ENCODE measurements at regions not wholly inside any gene's neighbourhood (a gene's known extent, or its start where the extent isn't known, plus 50 kb on each side); places are given as distances from the start of the nearest gene placed in this dataset.

DNA sequence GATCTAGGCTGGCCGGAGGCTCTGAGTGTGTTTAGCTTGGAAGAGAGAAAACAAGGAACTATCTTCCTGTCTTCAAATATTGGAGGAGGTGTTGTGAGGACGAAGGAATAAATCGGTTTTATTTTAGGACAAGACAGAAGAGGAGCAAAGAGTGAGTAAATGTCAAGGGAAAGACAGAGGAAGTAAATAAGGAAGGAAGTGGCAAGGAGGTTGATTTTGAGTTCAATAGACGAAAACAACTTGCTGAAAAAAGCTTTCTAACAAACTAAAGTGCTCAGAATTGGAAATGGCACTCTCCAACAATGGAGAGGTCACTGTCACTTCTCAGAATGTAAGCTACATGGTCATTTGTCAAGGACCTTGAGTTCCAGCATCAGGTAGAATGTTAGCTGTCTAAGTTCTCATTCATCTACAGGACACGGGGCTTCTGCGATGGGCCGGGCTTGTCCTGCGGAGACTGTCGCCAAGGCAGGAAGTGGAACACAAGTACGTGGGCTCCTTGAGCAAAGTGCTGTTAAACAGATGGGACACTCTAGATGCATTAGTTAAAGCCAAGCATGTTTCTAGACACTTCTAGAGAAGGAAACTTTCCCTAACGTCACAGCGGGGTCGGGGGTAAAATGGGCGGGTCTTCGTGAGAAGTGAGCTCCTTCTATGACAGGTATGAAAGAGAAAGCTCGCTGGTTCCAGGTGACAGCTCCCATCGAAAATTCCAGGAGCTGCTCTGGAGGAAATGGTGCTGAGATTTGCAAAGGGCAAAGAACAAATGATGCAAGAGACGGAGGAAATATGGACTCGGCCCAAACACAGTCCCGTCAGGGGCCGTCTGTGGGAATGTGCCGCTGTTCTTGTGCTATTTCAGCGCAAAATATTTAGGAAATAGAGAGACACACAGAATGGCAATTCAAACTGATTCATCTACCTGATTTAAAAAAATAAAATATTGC, 103.9 kb upstream of the UBL3 start:
- no peak for DNase-seq (ENCODE audit: low spot score)

DNA sequence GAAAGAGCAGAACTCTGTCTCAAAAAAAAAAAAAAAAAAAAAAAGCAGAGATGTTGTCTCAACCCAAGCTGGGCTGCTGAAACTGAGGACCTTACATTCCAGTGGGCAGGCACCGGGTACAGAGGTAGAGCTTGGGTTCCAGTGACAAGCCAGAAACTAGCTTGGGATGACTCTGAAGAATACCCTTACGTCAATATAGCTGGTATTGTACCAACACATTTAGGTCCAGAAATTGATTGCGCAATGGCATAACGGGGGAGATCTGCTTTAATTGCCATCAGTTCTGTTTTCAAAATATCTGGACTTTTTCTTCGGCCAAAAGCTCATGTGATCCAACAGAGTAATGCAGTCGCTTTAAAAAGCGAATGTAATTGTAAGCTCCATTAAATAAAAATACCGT, 103.1 kb upstream of the UBL3 start:
- no peak for DNase-seq (ENCODE audit: low spot score)

DNA sequence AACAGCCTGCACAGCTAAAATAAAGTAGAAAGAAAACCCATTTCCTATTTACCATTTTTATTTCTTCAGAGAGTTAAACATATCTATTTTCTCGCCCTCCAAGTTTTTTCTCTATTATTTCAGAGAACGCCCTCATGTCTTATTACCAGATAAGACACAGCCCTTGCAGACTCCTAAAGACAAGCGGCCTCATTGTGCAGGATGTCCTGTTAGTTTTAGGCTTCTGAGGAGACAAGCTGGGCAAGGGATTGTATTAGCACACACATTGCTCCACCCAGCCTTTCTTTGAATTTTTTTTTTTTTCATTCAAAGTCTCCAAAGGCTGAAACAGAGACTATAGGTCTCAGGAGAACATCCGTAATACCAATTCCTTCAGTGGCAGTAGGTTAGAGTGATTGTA, 101.8 kb upstream of the UBL3 start:
- no peak for DNase-seq (ENCODE audit: low spot score)

DNA sequence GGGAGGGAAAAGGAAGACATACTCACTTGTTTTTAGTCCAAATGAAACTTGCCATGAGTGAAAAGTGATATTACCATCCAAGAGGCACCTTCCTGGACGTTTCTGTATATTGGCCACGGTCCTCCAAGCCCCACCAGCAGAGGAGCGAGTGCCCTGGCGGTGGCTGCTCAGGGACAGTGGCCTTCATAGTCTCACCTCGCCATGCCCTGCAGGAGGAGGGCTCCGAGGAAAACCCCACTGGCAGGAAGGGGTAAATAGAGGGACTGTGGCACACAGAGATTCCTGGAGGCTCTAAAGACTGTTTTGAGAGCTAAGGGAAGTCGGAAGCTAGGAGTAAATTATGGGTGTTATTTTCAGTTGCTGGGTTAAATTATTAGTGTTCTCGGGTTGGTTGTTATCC, 98.4 kb upstream of the UBL3 start:
- no peak for DNase-seq (ENCODE audit: low spot score)

DNA sequence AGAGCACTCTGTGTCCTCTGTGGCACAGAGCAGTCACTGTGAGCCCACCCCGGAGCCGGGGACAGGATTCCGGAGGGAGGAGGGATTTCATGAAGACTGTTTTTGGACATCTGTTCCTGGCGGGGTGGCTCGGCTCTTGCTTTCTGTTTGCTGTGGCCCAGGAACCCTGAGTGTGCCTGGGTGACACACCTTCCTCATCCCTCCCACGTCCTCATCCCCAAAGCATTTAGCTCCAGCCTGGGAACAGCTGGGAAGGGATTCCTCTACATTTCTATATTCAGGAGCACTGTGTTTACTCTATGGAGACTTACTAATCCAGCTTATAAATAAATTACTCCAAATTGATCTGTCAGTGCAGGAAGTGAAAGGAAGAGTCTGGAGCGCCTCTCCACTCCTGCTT, 97.8 kb upstream of the UBL3 start:
- DNase-seq (ENCODE audit: low spot score), result peak; percentile 49

DNA sequence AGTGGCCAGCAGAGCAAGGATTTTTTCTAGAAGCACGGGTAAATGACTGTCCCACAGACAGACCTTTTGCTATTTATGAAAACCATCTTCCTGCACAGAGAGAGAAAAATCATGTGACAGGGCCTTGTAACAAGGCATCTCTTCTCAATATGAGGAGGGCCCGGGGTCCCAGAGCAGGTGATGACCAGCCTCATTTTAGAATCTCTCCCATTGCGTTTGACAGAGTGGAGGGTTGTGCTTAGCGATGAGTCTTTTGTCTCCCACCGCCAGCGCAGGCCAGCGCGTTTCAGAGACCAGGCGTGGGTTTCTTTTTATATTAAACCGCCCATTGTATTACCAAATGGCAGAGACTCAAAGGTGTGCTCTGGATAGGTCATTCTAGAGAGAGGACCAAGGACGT, 97.4 kb upstream of the UBL3 start:
- no peak for DNase-seq (ENCODE audit: low spot score)

DNA sequence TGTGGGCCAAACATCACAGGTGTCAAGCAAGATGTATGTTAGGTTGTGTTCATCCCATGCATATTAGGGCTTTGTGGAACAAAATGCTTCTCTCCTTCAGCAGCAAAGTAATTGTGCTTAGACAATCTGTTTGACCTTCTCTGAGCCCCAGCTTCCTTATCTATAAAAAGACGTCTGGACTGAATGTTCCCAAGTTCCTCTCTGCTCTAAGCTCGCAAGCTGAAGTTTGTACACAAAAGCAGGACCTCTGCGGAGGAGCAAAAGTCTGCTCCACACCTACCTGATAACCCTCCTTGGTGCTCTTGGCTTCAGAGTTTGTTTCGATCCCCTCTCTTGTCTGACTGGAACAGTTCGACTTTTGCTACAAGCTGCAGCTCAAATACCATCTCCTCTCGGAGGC, 95.7 kb upstream of the UBL3 start:
- no peak for DNase-seq (ENCODE audit: low spot score)

DNA sequence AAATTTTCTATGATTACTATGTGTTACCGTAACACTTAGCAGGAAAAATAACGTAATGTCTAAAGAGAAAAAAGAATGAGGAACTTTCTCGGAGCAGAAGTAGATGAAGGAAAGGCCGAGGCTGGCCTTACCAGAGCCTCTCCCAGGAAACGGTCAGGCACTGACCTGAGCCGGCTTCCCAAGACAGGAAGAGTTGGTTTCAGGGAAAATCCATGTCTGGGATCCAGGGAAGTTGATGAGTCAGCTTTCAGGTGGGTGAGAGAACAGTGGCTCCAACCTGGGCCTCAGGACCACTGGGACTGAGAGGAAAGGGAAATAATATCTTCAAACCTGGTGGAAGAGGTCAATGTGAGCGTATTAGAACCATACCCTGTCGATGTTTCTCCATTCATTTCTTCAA, 93.3 kb upstream of the UBL3 start:
- no peak for DNase-seq (ENCODE audit: low spot score)

DNA sequence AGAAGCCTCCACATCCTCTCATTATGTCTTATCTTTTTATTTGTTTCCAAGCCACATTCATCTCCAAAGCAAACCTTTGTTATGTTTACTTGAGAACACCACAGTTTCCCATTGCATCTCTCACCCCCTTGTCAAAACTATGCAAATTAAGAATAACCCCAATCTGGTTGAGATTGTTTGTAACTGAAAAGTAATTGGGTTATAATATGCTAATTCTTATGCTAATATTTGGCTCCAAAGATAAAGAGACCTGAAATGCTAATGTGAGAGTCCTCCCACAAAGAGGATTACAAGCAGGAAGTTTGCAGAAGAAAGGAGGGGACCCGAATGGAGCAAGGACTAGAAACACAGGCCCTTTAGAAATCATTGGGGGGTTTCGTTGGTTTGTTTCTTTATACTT, 92.9 kb upstream of the UBL3 start:
- DNase-seq (ENCODE audit: low spot score), result no peak

DNA sequence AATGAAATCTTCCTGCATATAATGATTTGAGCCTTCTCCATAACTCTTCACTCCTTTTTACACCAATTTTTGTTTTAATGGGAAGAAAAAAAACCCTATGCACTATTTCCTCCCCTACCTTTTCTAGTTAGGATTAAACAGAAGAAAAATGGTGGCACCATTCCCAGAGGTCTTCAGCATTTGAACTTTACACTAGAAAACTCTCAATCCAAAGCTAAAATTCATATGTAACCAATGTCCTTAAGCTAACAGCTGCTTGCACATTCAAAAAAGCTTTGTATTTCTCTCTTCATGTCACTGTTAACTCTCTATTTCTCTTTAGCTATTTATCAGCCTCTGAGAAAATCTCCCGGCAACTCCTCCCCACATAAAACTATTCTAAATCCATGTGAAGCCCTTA, 90.3 kb upstream of the UBL3 start:
- no peak for DNase-seq (ENCODE audit: low spot score)

DNA sequence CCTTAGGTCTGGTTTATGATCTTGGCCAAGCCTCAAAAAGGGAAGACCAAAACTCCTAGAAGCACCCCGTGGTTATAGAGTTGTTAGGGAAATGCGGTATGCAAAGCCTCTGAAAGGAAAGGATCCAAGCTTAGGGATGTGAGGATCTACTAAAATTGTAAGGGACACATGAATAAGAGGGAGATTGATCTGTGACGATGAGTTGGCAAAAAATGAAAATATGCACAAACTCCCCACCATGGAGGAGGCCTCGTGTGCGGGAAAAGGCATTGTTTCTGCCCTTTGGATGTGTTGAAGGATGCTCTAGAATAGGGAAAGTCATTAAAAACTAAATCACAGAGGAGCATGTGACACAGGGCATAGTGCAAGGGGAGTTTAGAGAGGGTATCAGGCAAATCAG, 88.7 kb upstream of the UBL3 start:
- DNase-seq (ENCODE audit: low spot score), result no peak

DNA sequence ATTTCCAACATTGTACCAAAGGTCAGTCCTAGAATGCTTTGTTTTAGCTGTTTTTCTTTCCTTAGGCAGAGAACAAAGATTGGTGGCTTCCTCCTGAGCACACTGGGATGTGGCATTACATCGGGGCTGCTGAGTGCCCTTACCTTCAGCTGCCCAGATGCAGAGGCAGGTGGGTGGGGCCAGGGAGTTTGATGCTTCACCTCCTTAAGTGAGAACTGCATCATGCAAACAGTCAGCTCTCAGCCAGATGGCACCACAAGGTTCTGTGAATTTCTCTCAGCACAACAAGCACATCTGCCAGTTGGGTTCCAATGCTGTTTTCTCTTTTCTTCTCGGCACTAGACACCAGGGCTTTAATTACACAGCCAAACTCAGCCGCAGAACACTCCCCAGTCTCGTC, 87.4 kb upstream of the UBL3 start:
- DNase-seq (ENCODE audit: low spot score), result no peak

DNA sequence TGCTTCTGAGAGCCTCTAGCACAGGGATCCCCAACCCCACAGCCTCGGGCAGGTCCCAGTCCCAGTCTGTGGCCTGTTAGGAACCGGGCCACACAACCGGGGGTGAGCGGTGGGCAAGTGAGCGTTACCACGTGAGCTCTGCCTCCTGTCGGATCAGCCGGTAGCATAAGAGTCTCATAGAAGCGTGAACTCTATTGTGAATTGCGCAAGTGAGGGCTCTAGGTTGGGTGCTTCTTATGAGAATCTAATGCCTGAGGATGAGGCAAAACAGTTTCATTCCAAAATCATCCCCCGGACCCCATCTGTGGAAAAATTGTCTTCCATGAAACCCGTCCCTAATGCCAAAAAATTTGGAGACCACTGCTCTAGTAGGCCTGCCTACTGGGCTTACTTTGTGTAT, 87.0 kb upstream of the UBL3 start:
- no peak for DNase-seq (ENCODE audit: low spot score)

DNA sequence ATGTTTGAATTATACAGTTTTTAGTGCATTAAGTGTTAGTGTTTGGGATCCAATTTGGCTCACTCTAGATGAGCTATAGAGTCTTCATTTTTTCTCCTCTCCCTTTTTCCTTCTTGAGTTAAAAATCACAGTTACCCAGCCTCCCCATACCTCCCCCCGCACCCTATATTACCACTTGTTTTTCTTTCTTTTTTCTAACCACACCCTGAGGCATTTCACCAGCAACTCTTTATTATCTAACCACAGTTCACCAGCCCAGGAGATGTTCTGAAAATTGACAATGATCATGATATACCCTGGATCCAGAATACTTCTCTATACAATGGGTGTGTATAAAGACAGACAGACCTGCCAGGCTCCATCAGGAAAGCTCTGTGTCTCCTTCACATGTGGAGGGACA, 86.5 kb upstream of the UBL3 start:
- DNase-seq (ENCODE audit: low spot score), result no peak

DNA sequence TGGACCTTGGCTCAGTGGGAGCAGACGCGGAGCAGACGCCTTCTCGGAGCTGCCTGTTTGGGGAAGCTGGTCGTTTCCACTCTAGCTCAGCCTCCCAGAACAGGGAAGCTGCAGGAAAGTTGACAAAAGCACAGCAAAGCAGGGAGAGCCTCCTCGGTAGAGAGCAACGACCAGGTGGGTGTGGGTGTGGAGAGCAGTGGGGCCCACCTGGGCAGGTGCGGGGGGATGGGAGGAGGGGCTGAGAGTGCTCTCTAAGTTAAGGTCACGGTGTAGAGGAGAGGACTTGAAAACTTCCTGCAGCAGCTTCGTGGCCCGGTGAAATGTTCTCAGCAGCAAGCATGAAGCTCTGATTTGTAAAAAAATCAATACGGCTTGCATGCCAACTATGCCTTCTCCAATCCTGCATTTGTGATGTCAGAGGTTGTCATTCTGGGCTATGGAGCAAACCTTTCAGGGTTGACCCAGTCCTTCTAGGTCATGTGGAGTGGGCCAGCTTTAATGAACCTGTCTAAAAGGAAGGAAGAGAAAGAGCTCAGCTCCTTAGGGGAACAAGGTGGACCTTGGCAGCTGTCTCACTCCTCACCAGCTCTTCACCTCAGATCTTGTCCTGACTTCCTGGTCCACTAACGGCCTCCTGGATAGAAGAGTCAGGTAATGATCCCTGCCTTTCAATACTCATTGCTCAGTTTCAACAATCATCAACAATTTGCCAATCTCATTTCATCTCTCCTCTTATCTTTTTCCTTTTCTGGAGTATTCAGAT, 85.8 kb upstream of the UBL3 start:
- DNase-seq (ENCODE audit: low spot score), result no peak

DNA sequence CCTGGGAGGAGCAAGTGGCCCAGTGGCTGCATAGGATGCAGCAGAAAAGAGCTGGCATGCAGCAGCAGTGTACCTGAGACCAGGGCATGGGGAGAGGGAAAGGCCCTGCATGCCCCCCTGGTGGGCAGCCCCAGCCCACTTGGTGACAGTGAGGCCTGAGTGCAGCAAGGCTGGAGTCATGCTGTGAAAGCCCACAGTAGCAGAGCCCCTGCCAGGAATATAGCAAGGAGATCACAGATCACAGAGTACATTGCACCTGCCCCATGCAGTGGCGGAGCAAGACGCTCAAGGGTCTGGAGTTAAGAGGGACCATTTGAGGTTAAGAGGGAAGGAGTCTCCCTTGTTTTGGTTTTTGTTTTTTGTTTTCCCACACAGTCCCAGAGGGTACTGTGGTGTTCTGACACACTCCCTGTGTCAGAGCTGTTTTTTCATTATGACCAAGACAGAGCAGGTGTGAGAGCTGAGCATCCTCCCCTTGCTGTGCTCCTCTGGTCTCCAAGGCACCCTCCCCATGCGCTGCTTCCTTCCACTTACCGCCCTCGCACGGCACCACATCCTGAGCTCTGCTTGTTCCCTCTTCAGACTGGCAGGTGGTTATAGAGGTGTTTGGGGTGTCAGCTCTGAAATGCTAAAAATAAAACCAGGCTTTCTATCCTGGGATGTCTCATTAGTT, 85.0 kb upstream of the UBL3 start:
- no peak for DNase-seq (ENCODE audit: low spot score)

DNA sequence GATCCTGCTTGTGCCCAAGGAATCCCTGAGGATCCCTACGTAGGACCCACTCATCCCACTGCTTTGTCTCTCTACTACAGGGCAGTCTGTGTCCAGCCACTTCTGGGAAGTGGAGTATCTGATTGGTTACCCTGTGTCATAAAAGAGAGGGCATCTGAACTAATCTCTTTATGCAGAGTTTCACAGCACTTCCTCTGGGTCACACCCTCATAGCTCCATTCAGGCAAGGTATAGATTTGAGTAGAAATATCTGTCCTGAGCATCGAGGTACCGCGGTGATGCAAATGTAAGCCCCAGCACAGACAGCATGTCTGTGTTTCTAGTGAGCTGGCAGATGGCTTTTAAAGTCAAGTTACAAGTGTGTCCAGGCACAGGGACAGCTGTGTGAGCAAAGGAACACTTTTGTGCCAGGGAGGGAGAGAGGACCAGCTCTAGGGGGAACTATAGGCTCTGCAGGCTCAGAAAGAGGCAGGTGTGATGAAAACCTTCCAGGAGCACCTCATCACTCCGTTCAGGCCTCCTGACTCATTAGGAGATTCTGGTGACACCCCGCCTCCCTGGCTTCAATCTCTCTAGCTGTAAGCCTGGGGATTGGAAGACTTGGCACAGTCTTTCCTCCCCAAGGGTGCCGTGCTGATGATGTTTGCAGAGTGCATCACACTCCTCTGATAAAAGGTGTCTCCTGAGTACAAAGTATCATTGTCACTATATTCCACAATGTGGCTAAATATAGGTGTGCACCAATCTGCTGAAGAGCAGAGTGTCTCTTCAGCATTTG, 84.3 kb upstream of the UBL3 start:
- DNase-seq (ENCODE audit: low spot score), result no peak

DNA sequence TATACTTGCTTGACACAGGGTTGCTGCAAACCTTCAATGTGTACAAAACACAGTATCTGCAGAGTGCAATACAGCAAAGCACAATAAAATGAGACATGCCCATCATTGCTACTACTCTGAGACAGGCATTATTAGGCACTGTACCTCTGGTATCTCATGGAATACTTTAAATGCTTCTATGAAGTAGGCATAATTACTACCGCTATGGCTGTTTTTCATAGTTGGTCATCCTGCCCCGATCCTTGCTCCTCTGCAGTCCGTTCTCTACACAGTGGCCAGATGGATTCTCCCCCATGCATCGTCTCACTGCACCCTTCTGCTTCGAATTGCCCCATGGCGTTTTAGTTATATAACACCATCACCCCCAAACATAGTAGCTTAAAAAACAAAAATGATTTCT, 83.0 kb upstream of the UBL3 start:
- DNase-seq (ENCODE audit: low spot score), result no peak

DNA sequence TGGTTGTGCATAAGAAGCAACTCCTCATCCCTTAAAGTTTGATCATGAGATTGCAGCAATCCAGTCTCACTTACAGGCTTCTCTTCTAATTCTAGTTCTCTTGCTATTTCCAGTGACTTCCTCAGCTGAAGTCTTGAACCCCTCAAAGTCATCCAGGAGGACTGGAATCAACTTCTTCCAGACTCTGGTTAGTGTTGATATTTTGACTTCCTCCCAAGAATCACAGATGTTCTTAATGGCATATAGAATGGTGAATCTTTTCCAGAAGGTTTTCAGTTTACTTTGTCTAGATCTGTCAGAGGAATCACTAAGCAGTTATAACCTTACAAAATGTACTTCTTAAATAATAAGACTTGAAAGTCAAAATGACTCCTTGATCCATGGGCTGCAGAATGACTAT, 81.3 kb upstream of the UBL3 start:
- no peak for DNase-seq (ENCODE audit: low spot score)

DNA sequence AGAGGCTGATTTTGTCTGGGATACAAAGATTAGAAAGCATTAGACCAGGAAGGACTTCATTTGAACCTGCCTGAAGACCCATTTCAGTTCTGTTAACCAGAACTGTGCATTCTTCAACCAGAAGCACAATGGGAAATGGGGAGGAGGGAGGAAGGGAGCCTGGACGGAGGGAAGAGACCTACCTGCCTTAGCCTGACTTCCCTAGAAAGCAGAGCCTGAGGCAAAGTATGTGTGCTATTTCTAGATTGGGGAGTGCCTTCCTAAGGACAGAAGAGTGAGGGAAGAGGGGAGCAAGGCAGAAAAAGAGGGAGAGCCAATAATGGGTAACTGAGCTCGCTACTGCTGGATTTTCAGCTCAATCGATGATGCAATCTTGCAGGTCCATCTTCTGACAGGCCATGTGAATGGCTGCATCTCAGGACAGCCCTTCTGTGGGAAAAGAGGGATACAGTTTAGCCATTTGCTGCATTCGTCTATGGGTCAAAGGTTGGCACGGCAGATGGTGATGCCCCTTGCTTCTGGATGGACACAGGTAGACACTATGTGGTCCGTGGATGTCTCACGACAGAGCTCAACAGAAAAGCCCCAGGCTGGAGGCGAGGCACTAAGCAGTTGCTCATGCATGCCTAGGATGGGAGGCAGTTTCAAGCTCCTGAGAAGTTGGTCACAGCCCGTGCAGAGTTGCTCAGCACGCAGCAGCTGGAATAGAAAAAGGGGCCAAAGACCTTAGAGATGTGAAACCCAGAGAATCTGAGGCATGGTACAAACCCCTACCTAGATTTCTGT, 78.8 kb upstream of the UBL3 start:
- no peak for DNase-seq (ENCODE audit: low spot score)

DNA sequence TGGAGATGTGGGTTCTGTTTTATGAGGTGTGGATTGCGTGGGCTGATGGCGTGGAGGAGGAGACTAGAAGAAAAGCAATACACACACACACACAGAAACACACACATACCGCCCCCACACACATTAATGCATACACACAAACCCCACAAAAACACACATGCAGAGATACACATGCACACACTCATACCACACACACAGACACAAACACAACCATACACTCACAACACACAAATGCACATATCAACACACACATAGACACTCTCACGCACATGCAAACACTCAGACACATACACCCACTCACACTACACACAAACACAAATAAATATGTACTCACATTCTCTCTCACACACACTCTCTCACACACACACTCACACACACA, 75.7 kb upstream of the UBL3 start:
- no peak for DNase-seq (ENCODE audit: low spot score)

All from AG08396 (cell line).